SK-N-SH treated with all-trans-retinoic acid at 6 μM for 48 hours (cell line): ENCODE measurements at regions not wholly inside any gene's neighbourhood (a gene's known extent, or its start where the extent isn't known, plus 50 kb on each side); places are given as distances from the start of the nearest gene placed in this dataset.

ENCODE experiments used
- ARNTL ChIP-seq: fragments of 450-650 bp; formaldehyde crosslinking; IDR thresholded peaks from 2 replicates; pipeline ENCODE4 v1.5.0; 2020; ENCODE audit warnings: low read depth, mild to moderate bottlenecking, moderate library complexity, borderline replicate concordance
- GLIS3 ChIP-seq: fragments of 250-450 bp; sonication (Bioruptor Pico); IDR thresholded peaks from 2 replicates; pipeline ENCODE4 v1.5.0; 2020; ENCODE audit warnings: mild to moderate bottlenecking, moderate library complexity
- PATZ1 ChIP-seq: fragments of 250-450 bp; sonication (Bioruptor Pico); IDR thresholded peaks from 2 replicates; pipeline ENCODE4 v1.8.0; 2020; ENCODE audit warnings: mild to moderate bottlenecking, moderate library complexity, borderline replicate concordance
- RARB ChIP-seq: fragments of 250-450 bp; sonication (Bioruptor Pico); IDR thresholded peaks from 2 replicates; pipeline ENCODE4 v1.8.0; 2021; ENCODE audit warnings: mild to moderate bottlenecking, moderate library complexity
- SNAI2 ChIP-seq: fragments of 250-450 bp; sonication (Bioruptor Pico); IDR thresholded peaks from 2 replicates; pipeline ENCODE4 v1.5.0; 2020; ENCODE audit warnings: mild to moderate bottlenecking, moderate library complexity
- TCF4 ChIP-seq: fragments of 250-450 bp; sonication (Bioruptor Pico); IDR thresholded peaks from 2 replicates; pipeline ENCODE4 v1.8.0; 2021; ENCODE audit warnings: mild to moderate bottlenecking, moderate library complexity, borderline replicate concordance
- ZNF565 ChIP-seq: fragments of 450-650 bp; formaldehyde crosslinking; conservative IDR thresholded peaks from 2 replicates; pipeline ENCODE4 v1.5.0; 2020; ENCODE audit warnings: low read depth, mild to moderate bottlenecking, moderate library complexity
- ZNF70 ChIP-seq: fragments of 450-650 bp; formaldehyde crosslinking; IDR thresholded peaks from 2 replicates; pipeline ENCODE4 v1.5.0; 2020; ENCODE audit warnings: mild to moderate bottlenecking, moderate library complexity
- TF ChIP-seq, protein P1 (sequence below): fragments of 250-450 bp; sonication (Bioruptor Pico); IDR thresholded peaks from 2 replicates; pipeline ENCODE4 v1.5.1; 2021; ENCODE audit warnings: mild to moderate bottlenecking, moderate library complexity

GRCh38 chr18:45435810-45436209 is 179.5 kb upstream of the SLC14A2 start:
- TF ChIP-seq GLIS3 (CRISPR knock-in tag), result no peak
- no peak for TF ChIP-seq PATZ1 (CRISPR knock-in tag)
- no peak for TF ChIP-seq SNAI2 (CRISPR knock-in tag)
- TF ChIP-seq, protein P1, sequence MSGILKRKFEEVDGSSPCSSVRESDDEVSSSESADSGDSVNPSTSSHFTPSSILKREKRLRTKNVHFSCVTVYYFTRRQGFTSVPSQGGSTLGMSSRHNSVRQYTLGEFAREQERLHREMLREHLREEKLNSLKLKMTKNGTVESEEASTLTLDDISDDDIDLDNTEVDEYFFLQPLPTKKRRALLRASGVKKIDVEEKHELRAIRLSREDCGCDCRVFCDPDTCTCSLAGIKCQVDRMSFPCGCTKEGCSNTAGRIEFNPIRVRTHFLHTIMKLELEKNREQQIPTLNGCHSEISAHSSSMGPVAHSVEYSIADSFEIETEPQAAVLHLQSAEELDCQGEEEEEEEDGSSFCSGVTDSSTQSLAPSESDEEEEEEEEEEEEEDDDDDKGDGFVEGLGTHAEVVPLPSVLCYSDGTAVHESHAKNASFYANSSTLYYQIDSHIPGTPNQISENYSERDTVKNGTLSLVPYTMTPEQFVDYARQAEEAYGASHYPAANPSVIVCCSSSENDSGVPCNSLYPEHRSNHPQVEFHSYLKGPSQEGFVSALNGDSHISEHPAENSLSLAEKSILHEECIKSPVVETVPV (CRISPR knock-in tag), result no peak
- no peak for TF ChIP-seq ZNF565 (CRISPR knock-in tag)
- TF ChIP-seq ZNF70 (CRISPR knock-in tag), result no peak
- no peak for TF ChIP-seq RARB (CRISPR knock-in tag)
- TF ChIP-seq ARNTL (CRISPR knock-in tag), result no peak
- no peak for TF ChIP-seq TCF4 (CRISPR knock-in tag)
